GM04504 (cell line): ENCODE measurements at regions not wholly inside any gene's neighbourhood (a gene's known extent, or its start where the extent isn't known, plus 50 kb on each side); places are given as distances from the start of the nearest gene placed in this dataset.
A peak's percentile ranks its signal among the peaks of the same experiment; 100 is the strongest.

Experiments used
- DNase-seq: peaks from one replicate; pipeline ENCODE4 v3.0.0-alpha.2; 2012; ENCODE audit warnings: low read depth

DNA sequence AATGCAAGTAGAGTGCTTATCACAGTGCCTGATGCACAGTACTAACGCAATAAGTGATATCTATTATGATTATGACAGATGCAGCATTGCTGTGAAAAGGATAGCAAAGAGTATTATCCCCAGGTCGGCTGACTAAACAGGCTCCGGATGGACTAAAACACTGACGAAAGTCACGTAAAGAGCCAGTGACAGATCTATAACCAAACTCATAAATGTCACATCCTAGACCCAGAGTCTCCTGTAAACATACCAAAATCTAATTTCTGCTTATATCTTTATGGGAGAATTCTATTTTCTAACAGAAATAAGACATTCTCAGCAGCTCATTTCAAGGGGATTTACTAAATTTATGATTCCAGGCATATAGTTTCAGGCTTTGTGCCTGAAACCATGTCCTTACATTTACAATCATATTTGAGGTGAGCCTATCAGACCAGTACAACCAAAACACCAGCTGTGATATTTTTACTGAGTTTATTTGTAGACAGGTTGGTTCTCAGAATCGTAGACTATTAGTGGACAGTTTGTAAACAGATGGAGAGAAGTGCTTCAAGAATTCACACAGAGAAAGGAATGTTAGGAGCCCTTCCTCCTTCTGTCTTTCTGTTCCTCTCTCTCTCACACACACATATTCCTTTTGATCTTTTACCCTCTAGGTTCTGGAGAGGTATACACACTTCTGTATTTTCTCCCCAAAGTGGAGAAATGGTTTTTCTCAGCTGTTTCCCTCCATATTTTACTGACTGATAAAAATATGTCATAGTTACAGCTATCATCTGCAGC, 52.4 kb upstream of the WDR26 start:
- no peak for DNase-seq

DNA sequence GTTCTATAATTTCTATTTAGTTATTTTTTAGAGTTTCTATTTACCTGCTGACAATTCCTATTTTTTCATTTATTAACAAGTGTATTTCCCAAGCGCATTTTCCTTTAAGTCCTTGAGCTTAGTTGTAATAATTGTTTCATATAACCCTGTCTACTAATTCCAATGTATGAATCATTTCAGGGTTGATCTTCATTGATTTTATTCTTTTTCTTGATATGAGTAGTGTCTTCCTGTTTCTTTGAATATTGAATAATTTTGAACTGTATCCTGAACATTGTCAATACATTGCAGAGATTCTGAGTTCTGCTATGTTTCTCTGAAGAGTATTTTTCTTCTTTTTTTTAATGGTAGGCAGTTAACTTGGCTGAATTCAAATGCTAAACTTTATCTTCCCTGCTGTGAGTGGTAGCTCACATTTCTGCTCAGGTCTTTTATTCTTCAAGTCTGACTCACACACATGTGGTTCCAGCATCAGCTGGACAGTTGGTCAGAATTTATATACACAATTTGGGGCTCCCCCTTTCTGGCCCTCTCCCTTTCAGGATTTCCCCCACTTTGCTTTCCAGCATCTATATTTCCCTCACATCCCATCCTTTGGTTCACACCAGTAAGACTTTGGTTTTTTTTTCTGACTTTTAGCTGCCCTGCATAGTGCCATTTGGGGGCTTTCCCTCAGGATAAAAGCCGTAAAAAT, 54.4 kb upstream of the WDR26 start:
- no peak for DNase-seq

DNA sequence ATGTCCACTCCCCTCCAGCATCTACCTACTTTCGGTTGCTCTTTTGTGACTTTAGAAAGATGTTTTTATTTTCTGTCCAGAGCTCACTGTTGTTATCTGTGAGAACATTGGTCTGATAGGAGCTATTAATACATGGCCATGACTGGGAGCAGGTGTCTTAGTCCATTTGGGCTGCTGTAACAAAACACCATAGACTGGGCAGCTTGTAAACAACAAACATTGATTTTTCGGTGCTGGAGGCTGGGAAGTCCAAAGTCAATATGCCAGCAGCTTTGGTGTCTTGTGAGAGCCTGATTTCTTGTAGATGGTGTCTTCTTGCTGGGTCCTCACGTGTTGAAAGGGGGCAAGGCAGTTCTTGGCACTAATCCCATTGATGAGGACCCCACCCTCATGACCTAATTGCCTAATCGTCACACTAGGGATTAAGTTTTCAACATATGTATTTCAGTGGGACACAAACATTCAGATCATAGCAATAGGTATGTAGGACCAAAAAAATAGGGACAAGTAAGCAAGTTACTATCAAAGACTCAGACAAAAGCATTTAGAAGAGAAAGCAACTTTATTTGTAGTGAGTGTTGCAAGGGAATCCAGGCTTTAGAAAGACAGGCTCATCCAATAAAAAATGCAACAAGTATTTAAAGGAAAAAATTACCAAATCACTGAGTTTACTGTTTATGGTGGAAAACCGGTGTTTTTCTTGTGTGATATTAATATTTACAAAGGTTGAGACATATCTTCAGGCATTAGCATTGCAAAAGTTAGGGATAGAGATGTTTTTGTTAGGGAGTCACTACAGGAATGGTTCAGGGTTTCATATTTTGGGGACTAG, 55.2 kb upstream of the WDR26 start:
- DNase-seq, result no peak

DNA sequence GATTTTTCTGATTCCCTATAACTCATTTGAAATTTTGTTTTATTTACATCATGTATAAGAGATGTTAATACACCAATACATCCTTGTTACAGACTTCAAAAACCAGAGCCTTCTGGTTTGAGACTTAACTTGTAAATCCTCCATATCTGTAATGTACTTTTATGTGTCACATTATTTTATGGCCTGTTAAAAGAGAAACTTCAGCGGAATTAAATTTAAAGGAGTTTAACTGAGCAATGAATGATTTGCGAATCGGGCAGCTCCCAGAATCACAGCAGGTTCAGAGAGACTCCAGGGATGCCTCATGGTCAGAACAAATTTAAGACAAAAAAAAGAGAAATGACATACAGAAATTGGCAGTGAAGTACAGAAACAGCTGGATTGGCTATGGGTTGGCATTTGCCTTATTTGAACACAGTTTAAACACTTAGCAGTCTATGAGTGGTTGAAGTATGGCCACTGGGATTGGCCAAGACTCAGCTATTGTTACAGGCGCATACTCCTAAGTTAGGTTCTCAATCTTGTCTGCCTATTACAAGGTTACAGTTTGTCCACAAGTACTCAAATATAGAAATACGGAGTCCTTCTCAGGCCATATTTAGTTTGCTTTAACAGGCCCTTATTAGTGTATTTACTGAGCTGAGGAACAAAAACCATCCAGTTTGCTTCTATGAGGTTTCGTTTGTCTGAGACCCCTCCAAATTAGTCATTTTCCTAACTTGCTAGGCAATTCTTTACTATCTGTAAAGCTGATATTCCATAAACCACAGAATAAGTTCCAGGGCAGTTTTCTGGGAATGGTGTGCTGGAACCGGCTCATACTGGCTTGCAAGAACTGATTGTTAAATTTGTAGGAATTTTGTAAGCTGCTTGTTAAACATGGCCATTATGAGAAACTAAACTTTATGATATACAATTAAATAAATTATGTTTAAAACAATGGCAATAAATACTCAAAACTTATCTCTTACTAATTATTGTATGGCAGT, 56.2 kb upstream of the WDR26 start:
- no peak for DNase-seq

DNA sequence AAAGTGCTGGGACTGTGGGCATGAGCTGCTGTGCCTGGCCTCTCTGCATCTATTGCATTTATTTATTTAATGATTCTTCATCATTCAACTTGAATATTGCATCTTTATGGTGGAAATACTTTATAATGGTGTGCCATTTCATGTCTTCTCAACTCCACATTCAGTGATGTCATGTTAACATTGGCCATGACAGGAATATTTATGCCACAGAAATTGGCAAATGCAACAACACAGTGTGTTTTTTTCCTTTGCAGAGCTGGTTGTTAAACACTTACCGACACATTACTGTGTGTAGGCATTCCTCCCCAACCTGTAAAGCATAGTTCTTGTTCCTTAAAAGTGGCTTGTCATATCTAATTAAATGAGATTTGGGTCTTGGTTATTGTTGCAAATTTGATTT, 57.4 kb upstream of the WDR26 start:
- DNase-seq, result no peak

DNA sequence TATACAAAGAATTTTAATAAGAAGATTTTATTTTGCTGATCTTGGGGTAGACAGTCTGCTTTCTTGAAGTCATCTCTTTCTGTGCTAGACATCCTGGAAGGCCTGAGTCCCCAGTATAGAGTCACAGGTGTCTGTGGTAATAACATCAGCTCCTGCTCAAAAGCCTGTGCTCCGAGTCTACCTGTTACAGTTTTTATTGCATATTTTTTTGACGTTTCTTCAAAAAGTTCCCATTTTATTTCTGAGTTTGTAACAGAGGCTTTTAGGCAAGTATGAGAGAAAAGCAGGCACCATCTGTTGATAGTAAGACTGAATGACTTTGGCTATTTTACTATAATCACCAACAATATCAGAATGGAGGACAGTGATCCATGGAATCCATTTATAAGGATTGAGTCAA, 58.0 kb upstream of the WDR26 start:
- no peak for DNase-seq

DNA sequence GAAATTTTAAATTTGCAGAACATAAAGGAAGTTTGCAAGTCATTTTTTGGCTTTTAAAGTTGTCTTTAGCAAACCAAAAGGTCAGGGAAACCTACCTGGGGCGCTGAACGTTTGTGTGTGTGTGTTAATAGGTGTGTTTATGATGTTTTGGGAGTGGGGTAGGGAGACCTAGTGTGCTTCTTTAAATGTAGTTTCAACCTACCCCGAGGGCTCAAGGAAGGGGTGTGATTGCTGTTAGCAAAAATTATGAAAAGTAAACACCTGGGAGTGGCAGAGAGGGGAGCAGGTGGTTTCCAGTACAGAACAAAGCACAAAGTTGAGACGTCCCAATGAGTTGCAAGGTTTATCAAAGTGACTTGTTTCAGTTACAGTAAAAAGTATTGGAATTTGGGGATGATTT, 58.7 kb upstream of the WDR26 start:
- DNase-seq, result no peak

DNA sequence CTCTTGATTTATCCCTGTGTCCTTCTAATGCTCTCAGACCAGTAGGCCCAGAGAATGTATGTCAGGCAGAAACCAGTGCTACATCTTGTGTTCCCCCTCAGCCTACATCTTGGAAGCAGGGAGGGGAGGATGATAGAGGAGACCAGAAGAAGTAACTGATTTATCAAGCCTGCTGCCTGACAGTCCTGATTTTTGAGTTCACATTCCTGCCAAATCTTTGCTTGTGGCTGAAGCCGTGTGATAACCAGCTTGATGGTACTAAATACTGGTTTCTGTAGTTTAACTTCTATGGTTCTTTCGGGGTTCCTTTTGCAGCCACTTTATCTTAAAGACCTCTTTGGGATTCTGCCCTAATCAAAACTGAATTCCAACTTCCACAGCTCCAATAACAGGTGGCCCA, 59.7 kb upstream of the WDR26 start:
- no peak for DNase-seq

DNA sequence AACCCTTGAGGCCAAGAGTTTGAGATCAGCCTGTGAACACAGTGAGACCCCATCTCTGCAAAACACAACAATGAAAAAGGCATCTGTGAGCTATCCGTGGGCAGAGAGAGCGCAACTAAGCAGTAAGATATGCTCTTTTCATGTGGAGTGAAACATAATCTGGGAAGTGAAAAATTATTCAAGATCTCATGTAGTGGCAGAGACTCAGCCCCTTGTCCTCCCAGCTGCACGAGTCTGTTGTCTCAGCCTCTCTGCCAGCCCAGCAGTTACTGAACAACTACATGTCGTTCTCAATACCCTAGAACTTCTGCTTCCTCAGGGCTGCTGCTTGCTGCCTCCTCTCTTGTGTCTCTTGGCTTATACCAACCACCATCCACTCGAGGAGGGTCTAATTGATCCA, 61.3 kb upstream of the WDR26 start:
- DNase-seq, result no peak

DNA sequence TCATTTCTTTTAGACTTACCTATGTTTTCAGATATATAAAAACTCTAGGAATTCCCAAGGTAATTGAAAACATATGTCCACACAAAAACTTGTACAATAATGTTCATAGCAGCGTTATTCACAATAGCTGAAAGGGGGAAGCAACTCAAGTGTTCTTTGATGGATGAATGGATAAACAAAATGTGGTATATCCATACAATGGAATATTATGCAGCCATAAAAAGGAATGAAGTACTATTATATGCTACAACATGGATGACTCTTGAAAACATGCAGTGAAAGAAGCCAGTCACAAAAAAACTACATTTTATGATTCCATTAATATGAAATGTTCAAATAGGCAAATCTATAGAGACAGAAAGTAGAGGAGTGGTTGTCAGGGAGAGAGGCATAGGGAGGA, 62.2 kb upstream of the WDR26 start:
- DNase-seq, result no peak

DNA sequence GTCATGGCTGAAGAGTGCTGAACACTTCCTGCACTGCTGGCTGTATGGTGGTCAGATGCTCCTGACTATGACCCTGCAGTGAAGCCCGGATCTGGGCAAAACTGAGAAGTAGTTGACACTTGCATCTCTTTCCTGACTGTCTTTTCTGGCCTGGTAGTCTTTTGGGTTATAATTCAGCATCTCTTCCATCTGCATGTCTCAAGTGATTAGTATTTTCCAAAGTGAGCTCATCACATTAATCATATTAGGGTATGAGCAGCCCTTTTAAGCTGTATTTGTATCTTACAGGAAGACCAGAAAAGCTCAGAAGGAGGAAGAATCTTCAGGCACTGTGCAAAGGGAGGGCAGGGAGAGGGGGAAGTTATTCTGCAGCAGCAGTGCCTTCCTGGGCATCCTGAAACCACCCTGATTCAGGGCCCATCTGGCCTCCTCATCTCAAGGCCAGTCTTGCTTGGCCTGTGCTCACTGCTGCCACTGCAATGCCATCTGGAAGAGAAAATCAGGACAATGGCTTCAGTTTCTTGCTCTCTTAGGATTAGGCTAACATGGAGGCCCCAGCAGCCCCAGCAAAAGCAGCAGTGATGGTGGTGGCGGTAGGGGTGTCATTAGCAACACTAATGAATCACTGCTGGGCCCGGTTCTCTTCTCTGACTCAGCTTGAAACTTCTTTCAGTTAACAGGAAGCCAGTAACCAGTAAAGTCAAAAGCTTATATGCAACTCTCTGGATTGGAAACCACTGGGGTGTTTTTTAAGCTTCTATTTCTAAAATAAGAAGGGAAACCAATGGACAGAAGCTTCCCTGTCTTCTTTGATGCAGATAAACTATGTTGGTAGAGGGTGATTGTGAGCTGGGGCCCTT, 63.3 kb upstream of the WDR26 start:
- DNase-seq, result peak; percentile 64

DNA sequence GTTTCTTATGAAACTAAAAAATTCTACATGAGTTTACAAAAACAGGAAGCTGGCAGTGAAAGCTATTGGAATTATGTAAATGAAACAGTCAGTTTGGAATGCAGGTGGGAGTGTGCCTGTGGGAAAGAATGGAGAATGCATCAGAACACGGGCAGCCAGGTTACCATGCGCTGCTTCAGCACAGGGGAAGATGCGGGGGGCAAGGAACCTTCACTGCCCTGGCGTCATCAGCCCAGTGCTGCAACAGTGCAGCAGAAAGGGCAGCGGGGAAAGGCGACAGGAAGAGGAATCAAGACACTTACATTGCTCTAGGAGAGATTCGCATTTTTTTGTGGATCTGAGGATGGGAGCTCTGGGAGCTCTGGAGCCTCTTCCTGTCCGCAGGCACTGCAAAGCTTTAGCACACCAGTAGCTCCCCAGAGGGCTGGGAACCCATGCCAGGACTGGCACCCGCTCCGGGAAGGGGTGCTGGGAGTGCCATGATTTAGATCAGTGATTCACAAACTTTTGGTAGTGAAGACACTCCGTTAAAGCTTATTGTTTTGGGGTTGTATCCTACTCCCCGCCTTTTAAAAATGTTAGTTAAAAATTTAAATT, 64.1 kb upstream of the WDR26 start:
- DNase-seq, result no peak

DNA sequence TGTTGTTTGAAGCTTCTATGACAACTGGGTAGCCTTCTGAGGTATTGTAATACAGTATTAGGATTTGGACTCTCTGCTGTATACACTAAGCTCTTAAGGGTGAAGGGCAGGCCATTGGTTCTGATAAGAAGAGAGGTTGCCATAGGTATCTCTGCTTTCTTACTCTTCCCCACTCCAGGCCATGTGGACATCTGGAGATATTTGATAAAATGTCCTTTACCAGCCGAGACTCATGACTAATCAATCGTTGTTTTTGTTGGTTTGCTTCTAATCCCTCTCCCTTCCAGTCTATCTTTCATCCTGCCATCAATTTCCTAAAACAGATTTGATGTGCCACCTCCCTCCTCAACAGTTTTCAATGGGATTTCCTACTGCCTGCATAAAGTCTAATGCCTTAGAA, 64.6 kb upstream of the WDR26 start:
- no peak for DNase-seq

DNA sequence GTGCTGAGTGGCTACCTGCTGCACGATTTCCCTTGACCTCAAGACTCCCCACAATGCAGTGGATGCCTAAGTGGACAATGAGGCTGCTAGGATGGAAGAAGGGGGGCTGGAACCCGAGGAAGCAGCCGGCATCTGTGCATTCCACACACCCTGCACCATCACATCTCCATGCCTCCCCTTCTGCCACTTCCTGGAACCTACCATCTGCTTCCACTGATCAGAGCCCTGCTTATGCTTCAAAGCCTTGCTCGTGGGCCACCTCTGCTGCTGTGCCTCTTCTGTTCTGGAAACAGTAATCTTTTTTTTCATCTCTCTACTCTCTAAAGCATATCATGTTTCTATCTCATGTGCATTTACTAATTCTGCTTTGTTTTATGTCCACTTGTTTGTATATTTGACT, 66.2 kb upstream of the WDR26 start:
- no peak for DNase-seq

DNA sequence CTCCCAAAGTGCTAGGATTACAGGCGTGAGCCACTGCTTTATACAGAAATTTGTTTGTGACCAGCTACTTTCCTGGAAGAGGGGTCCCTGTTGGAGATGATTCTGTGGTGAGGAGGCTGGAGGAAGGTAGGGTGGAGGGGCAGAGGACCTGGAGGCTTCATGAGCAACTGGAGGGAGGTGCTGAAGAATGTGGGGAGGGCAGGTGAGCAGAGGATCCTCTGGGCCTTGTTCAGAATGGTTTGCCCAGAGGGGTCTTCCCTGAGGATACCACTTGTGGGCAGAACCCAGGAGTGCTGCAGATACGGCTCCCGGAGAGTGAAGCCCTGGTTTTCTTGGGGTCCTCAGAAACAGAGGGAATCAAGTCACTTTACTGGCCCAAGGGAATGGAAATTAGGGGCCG, 67.2 kb upstream of the WDR26 start:
- no peak for DNase-seq

DNA sequence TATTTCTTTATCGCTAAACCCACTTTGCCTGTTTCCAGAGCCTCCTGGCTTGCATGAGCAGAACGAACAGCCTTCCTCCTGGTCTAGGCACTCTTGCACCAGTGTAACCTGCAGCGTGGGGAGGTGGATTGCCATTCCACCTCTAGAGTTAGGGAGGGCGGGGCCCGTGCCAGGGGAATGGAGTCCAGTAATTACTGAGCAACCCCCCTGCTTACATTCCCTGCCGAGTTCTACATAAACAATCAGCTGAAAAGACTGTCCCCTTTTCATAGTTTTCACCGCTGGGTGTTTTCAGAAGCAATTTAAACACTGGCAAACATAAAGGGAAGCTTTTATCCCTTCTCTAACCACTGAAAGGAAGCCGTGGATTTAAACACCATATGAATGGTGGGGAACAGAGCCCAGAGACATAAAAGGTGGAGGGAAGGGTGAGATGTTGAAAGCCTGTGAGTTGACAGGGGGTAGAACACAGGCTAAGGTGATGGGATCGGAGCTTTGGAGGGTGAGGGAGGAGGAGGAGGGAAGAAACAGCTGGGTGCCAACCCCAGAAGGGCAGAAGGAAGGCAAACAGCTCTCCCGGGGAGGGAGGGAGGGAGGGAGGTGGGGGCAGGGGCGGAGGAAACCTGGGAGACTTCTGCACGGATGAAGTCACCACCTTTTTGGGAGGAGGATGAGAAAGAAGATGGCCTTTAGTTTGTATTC, 68.0 kb upstream of the WDR26 start:
- DNase-seq, result no peak

DNA sequence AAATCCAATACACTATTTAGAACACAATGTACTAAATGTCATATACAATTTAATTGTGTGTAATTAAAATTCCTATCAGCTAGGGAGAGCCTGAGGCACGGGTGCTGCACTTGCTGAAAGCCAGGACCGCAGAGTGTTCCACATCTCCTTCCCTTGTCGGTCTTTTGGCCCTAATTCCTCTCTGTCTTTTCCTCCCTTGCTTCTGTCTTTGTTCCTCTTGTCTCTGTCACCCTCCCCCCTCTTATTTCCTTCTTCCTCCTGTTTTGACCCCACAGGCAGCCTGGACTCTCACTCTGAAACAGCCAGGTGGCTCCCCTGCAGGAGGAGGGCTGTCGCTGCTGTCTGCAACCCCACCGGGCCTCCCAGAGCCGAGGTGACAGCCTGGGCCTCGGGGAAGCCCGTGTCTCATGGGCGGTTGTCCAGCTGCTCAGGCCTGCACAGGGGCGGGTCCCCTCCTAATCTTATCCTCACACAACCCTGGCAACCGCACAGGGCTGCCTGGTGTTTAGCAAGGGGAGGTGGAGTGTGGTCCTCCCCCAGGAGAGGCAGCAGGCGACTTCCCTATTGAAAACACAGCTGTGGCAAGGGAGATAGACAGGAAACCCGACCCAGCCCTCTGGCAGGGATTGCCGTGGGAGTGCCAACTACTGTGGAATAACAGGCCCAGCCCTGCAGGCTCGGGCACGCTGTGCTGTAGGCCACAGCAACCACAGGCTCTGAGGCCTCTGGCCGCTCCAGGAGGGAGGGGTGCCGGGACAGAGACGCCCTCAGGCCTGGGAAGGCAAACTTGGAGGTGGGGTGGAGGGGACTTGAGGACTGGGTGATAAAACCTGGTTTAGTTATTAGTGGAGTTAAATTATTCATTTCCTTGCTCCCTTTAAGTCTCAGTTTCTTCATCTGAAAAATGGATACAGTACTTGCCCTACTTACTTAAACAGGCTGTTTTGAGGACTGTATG, 68.8 kb upstream of the WDR26 start:
- peak; percentile 80 for DNase-seq

DNA sequence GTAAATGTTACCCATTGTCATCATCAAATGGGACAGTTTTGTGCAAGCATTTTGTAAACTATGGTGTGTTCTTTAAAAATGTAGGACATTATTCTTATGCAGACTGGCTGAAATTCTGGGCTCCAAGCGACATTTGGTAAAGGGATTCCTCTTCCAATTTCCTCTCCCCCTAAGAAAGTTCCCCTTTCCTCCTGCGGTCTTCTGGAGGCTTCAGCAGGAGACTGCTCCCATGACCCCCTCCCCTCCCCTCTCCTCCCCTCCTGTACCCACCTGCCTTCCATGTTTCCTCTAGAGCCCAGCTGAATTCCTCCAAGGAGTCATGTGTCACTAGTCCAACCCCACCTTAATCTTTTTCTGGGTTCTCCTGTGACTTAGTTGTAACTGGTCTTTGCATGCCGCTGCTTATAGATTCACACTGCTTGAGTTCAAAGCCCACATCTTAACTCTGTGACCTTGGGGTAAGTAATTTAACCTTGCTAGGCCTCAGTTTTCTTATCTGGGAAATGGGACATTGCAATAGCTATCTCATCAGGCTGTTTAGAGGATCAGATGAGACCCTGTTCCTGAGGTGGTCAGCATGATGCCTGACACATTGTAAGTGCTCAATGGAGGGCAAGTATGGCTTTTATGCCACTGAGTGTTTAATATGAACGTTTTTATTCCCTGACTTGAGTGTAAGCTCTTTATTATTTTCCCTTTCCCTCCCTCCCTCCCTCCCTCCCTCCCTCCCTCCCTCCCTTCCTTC, 69.9 kb upstream of the WDR26 start:
- DNase-seq, result no peak
